HUDEP-2 (cell line): ENCODE measurements at regions not wholly inside any gene's neighbourhood (a gene's known extent, or its start where the extent isn't known, plus 50 kb on each side); places are given as distances from the start of the nearest gene placed in this dataset.
A peak's percentile ranks its signal among the peaks of the same experiment; 100 is the strongest.

Source experiments
- DNase-seq, 76 experiments: peaks; one replicate each; lab custom pipeline; 2025; ENCODE audit not compliant: unreplicated experiment in 76 of 76; lab: John Stamatoyannopoulos, UW

GRCh38 chr5:65068410-65068809 lies 299.7 kb downstream of the CWC27 start:
- no peak for DNase-seq

DNA sequence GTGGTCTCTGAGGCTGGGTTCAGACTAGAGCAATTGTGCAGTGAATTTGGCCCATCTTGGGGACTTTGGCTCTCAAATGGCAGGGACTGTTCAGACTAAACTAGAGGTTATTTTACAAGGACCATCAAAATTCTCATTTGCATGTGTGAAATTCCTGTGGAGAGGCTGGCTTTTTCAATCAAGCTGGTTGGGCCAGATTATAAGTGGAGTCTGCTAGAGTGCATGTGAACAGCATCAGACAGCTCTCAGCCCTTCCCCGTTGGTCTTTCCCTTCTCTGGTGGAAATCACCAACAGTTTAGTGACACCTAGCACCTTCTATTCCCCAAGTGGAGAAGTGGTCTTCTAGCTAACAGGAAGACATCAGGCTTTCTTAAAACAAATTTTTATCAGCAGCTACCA lies 301.3 kb downstream of the CWC27 start:
- DNase-seq: no peak

GRCh38 chr5:65072850-65073249 lies 304.1 kb downstream of the CWC27 start:
- DNase-seq: no peak

GRCh38 chr5:65073250-65073661 lies 304.5 kb downstream of the CWC27 start:
- DNase-seq: no peak

DNA sequence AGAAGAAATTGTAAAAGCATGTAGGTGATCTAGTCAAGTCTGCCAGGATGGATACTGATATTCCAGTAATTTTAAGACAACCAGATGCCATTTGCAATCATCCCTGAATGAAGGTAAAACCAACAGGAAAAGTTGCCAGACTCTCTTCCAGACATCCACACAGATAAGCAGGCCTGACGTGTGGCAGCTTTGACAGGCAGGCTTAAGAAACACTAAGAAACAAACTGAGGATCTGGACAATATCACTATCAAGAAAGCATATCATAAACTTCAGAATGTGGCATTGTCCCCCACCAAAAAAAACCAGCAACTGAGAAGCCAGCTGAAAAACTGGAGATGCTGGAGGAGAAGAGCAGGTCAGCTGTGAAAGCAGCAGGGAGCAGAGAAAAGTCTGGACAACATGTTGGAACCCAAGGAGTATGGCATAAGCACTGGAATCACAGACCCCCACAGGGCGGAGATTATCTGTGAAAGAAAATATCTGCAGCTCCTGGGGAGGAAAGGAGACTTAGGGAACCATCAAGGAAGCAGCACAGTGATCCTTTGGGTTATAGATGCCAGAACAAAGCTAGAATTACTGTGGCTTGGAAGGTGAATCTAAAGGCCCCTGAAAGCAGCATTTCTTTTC lies 307.0 kb downstream of the CWC27 start:
- DNase-seq: no peak

DNA sequence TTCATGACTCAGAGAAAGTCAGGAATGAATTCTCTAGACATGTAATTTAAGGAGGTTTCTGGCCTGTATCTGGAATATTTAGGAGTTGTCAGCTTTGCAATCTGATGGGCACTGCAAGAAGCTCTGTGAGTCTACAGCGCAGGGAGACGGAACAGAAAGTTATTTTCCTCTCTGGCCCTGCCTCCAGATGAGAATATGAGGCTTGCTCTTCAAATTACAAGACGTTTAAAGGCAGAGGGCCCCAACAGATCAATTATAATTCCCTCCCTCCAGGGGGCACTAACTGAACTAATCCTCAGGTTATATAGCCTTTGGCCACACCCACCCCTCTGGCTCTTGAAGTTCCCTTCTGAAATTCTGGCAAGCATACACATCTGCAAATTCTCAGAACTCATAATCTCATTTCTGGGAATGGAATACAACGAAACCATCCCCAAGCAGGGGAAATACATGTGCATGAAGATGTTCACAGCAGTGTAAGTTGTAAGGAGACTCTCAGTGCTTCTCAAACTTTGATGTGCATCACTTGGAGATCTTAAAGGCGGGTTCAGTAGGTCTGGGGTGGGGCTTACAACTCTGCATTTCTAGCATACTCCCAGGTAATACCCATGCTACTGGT lies 307.6 kb downstream of the CWC27 start:
- peak in 74 of 76 experiments; percentile 3 to 97 (median 77) for DNase-seq

- no peak for DNase-seq
Observed at GRCh38 chr5:65077653-65078052, 308.9 kb downstream of the CWC27 start.

GRCh38 chr5:65078331-65078730 lies 309.6 kb downstream of the CWC27 start:
- DNase-seq: no peak

GRCh38 chr5:65081071-65081470 lies 312.3 kb downstream of the CWC27 start:
- no peak for DNase-seq

DNA sequence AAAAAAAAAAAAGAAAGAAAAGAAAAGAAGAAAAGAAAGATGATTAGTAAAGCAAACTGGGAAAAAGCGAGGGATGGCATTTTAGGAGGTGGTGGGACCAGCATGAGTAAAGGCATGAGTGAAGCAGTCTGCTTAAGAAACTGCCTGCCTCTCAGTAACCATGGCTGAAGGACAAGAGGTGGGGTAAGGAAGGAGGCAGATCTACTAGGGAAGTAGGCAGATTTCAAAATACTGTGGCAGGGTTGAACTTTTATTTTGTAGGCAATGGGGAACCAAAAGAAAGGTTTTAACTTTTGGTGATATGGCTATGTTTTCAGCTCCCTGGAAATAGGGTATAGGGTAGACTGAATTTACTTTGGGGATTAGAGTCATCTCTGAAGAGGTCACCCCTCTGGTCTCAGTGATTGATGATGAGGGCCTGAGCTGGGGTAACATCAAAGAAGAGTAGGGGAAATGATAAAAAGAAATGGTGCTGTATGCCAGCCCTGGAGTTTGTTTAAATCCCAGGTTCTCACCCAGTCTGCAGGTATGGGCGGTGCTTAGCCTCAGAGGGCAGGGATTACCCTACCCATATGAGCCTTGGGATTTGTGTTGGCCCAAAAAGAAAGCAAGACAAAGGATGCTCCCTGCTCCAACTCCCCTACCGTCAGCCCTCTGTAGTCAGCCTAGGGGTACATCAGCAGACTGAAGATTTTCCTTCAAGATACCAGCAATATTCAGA lies 316.2 kb downstream of the CWC27 start:
- no peak for DNase-seq

GRCh38 chr5:65085516-65085850 lies 316.8 kb downstream of the CWC27 start:
- no peak for DNase-seq

DNA sequence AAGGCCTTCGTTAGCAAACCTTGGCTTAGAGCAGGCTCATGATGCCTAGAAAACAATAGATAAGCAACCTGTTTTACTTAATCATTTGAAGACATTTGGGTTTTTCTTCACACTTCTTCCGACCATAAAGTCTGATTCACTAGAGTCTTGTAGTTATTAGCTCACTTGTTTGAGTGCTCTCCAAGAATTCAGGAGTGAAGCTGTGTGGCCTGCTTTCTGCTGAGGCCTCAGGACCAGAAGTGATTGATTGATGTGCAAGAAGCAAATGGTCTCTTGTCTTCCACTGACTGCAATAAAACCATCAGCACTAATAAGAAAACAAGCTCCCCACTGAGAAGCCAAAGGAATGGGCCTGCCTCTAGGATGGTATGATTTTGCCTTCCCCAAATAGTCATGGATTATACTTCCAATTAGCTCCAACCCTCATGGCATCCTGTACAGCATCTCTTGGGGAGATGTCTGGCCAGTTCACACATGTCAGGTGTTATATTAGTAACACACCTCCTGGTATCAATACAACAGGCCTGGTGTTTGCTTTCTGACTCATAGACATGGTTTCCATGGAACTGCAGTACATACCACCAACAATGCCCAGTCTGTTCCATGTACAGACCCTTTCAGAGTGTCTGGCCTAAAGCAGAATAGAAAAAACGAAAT lies 317.6 kb downstream of the CWC27 start:
- no peak for DNase-seq

DNA sequence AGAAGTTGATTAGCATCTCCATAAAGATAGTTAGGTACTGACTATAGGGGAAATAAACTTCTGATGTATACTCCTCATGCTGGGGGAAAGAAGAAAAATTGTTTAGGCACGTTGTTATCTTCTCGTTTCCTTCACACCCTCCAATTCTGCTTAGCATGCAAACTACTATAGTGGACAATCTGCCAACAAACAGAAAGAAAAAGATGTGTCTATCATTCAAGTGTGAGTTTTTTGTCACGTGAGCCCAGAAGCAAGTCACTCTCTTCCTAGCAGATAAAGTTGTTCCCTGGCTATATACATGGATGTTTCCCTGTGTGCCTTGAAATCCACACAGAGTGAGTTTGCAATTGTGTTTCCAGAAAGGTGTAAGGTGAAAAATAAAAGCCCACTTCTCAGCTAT lies 318.4 kb downstream of the CWC27 start:
- no peak for DNase-seq

DNA sequence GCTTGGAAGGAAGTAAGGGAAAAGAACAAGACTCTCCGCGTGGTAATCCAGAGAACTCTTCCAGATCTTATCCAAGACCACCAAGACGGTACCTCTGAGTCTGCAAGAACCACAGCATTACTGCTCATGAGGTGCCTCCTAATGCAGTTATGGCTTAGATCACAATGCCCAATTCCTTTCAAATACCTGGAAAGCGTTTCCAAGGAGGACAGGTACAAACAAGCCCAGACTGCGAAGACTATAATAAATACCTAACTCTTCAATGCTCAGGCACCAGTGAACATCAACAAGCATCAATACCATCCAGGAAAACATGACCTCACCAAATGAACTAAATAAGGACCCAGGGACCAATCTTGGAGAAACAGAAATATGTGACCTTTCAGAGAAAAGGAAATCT lies 325.5 kb downstream of the CWC27 start:
- DNase-seq: no peak

GRCh38 chr5:65098393-65098792 lies 329.7 kb downstream of the CWC27 start:
- DNase-seq: no peak
